Astrocyte of the spinal cord (primary cell): ENCODE measurements at regions not wholly inside any gene's neighbourhood (a gene's known extent, or its start where the extent isn't known, plus 50 kb on each side); places are given as distances from the start of the nearest gene placed in this dataset.

Source experiments
- DNase-seq: peaks from one replicate; pipeline ENCODE4 v3.0.0; 2011; ENCODE audit warnings: low read depth, low spot score
- H3K4me3 ChIP-seq: 2 replicates; pipeline ENCODE4 v1.5.1; 2011; ENCODE audit warnings: low read depth, mild to moderate bottlenecking, low read length, moderate library complexity
- CTCF ChIP-seq: IDR thresholded peaks from 2 replicates; pipeline ENCODE4 v1.5.1; 2012; ENCODE audit warnings: low read depth, mild to moderate bottlenecking, low read length, inconsistent platforms
- in situ Hi-C: cut with HindIII; loops from 2 replicates; pipeline ENCODE4 v1.10.0; 2017; ENCODE audit warnings: low sequenced_read_pairs

- no peak for TF ChIP-seq CTCF
- H3K4me3 ChIP-seq = no peak overlapping the region
- DNase-seq = no peak
- in situ Hi-C loops = no loop called here
Observed at GRCh38 chr1:208298593-208299269, 54.5 kb upstream of the PLXNA2 start.

GRCh38 chr1:208300084-208300770, 56.0 kb upstream of the PLXNA2 start:
- in situ Hi-C loops = no loop called here
- no peak for TF ChIP-seq CTCF
- no peak overlapping the region for H3K4me3 ChIP-seq
- DNase-seq = no peak

GRCh38 chr1:208302699-208303238, 58.6 kb upstream of the PLXNA2 start:
- in situ Hi-C loops = no loop called here
- no peak for TF ChIP-seq CTCF
- DNase-seq = no peak
- H3K4me3 ChIP-seq = no peak overlapping the region

- no peak overlapping the region for H3K4me3 ChIP-seq
- DNase-seq = peak; percentile 43
- TF ChIP-seq CTCF = no peak
- in situ Hi-C loops = no loop called here
Observed at GRCh38 chr1:208303743-208304712, 59.8 kb upstream of the PLXNA2 start.

GRCh38 chr1:208308221-208308620, 64.0 kb upstream of the PLXNA2 start:
- no peak overlapping the region for H3K4me3 ChIP-seq
- no peak for TF ChIP-seq CTCF
- in situ Hi-C loops = no loop called here
- DNase-seq = no peak

GRCh38 chr1:208309771-208310170, 65.6 kb upstream of the PLXNA2 start:
- in situ Hi-C loops = no loop called here
- no peak overlapping the region for H3K4me3 ChIP-seq
- no peak for DNase-seq
- no peak for TF ChIP-seq CTCF
